ENCODE measurements at regions not wholly inside any gene's neighbourhood (a gene's known extent, or its start where the extent isn't known, plus 50 kb on each side); places are given as distances from the start of the nearest gene placed in this dataset.

DNA sequence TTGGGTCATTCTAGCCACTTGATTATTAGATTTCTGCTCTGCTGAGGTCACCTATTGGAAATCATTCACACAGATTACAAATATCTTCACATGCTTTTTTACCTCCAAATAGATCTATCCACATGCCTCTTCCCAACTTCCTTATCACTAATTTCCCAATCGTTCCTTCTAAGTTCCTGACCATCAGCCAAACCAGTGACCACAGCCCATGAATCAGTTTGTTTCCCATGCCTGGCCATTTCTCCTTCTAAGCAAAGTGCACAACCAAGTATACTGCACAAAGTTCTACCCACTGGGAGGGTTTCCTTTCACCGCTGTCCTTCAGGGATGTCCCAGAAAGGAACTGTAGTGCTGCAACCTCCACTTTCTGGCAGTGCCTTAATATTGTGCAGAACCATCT lies 140.5 kb upstream of the SYNDIG1 start:
- 91% methylated on average over 2 of the region's 2 CpGs for WGBS
- intact Hi-C loops (cut with DNase I), result no loop called here
- H3K4me3 ChIP-seq, result no peak overlapping the region
- no peaks in the 10 kb centered on the region for H3K36me3 ChIP-seq
- TF ChIP-seq POLR2AphosphoS5 (IDR thresholded peaks at IDR 0.05) (no peak), POLR2A (IDR thresholded peaks at IDR 0.05) (no peak)
- TF ChIP-seq, protein P1, sequence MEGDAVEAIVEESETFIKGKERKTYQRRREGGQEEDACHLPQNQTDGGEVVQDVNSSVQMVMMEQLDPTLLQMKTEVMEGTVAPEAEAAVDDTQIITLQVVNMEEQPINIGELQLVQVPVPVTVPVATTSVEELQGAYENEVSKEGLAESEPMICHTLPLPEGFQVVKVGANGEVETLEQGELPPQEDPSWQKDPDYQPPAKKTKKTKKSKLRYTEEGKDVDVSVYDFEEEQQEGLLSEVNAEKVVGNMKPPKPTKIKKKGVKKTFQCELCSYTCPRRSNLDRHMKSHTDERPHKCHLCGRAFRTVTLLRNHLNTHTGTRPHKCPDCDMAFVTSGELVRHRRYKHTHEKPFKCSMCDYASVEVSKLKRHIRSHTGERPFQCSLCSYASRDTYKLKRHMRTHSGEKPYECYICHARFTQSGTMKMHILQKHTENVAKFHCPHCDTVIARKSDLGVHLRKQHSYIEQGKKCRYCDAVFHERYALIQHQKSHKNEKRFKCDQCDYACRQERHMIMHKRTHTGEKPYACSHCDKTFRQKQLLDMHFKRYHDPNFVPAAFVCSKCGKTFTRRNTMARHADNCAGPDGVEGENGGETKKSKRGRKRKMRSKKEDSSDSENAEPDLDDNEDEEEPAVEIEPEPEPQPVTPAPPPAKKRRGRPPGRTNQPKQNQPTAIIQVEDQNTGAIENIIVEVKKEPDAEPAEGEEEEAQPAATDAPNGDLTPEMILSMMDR (IDR thresholded peaks at IDR 0.05), result no peak
- no peak for DNase-seq (ENCODE audit: low spot score)
- H3K27ac ChIP-seq, result no peak overlapping the region
- no peaks in the 10 kb centered on the region for H3K27me3 ChIP-seq (replicated peaks; ENCODE audit: insufficient read depth)
- no peaks in the 10 kb centered on the region for H3K4me1 ChIP-seq (replicated peaks)
- no peaks in the 10 kb centered on the region for H3K9me3 ChIP-seq

DNA sequence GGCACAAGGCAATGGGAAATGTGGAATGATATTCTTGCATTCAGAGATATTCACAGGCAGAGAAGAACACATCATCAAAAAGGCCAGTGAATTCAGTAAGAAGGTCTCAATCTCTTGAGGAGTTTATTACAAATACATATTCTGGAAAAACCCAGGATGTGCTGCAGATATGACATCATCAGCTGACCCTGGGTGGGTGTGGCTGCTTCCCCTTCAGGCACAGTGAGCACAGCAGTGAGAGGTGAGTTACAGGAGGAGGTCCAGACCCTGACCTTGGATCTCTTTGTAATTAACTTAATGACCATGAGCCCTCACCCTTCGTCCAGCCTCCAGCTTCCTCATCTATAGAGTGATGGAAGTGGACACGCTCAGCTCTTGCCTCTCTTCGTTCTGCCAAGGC lies 147.5 kb upstream of the SYNDIG1 start:
- no peak for TF ChIP-seq POLR2AphosphoS5 (IDR thresholded peaks at IDR 0.05)
- TF ChIP-seq, protein P1 (IDR thresholded peaks at IDR 0.05), result no peak
- TF ChIP-seq POLR2A (IDR thresholded peaks at IDR 0.05), result no peak
- WGBS, result 66% methylated on average over 3 of the region's 3 CpGs
- no peaks in the 10 kb centered on the region for H3K4me1 ChIP-seq (replicated peaks)
- no peak overlapping the region for H3K27ac ChIP-seq
- no peak for DNase-seq (ENCODE audit: low spot score)
- H3K36me3 ChIP-seq, result no peaks in the 10 kb centered on the region
- intact Hi-C loops (cut with DNase I), result no loop called here
- H3K27me3 ChIP-seq (replicated peaks; ENCODE audit: insufficient read depth), result no peaks in the 10 kb centered on the region
- no peaks in the 10 kb centered on the region for H3K9me3 ChIP-seq
- H3K4me3 ChIP-seq, result no peak overlapping the region

DNA sequence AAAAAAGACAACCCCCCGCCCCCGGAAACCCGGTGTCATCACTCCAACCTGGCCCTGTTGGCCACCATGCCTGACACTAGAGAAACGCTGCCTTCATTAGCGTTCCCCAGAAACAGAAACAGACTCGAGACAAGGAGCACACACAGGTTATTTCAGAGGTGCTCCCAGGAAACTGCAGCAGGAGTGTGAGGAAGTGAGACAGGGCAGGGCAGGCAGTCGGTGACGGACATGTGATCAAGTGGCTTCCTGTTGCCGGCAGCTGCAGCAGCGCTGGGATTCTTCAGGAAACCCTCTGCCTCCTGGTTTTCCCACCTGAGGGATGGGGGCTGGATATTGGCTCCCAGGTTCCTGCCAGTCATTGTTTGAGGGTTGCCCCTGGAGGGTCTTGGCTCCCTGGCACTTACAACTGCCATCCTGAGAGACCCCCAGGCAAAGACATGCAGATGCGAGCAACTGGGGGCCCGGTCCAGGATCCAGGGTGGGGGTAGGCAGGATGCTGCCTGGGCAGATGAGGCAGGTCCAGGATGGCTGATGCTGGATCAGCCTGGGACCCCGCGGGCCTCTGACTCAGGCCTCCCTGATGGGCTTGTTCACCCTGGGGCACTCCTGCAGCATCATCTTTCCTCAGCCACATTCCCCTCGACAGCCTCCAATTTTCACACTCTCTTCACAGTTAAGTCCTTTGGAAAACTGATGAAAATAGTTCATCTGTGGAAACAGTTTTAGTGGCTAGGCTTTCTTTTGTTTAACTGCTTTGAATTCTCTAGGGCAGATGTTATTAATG lies 150.7 kb upstream of the SYNDIG1 start:
- no peak overlapping the region for H3K27ac ChIP-seq
- no peak for DNase-seq (ENCODE audit: low spot score)
- no peaks in the 10 kb centered on the region for H3K36me3 ChIP-seq
- H3K27me3 ChIP-seq (replicated peaks; ENCODE audit: insufficient read depth), result no peaks in the 10 kb centered on the region
- no peaks in the 10 kb centered on the region for H3K4me1 ChIP-seq (replicated peaks)
- H3K9me3 ChIP-seq, result no peaks in the 10 kb centered on the region
- intact Hi-C loops (cut with DNase I), result no loop called here
- H3K4me3 ChIP-seq, result no peak overlapping the region
- TF ChIP-seq POLR2AphosphoS5 (IDR thresholded peaks at IDR 0.05) (no peak), POLR2A (IDR thresholded peaks at IDR 0.05) (no peak)
- TF ChIP-seq, protein P1 (IDR thresholded peaks at IDR 0.05), result no peak
- 70% methylated on average over 15 of the region's 15 CpGs for WGBS

DNA sequence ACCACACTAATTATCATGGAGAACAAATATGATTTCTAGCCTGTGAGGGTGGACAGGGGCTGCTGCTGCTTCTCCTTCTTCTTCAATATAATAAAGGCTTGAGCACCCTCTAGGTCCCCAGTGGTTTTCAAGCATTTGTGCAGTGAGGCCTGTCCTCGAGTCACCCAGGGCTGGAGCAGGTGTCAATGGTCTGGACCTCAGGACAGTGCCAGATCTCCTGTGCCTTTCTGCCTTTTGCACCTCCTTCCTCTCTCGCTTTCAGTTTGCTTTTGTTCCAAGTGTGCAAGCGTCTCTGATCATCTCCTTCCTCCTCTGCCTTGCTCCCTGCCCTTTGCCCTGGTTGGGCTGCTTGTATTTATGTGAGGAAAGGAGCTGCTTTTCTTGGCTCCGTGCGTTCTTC lies 152.2 kb upstream of the SYNDIG1 start:
- no peak for TF ChIP-seq POLR2AphosphoS5 (IDR thresholded peaks at IDR 0.05)
- TF ChIP-seq POLR2A (IDR thresholded peaks at IDR 0.05), result no peak
- TF ChIP-seq, protein P1 (IDR thresholded peaks at IDR 0.05), result no peak
- H3K27me3 ChIP-seq (replicated peaks; ENCODE audit: insufficient read depth), result no peaks in the 10 kb centered on the region
- no peaks in the 10 kb centered on the region for H3K4me1 ChIP-seq (replicated peaks)
- WGBS, result 81% methylated on average over 5 of the region's 5 CpGs
- intact Hi-C loops (cut with DNase I), result no loop called here
- no peak overlapping the region for H3K27ac ChIP-seq
- H3K4me3 ChIP-seq, result no peak overlapping the region
- no peaks in the 10 kb centered on the region for H3K9me3 ChIP-seq
- H3K36me3 ChIP-seq, result no peaks in the 10 kb centered on the region
- no peak for DNase-seq (ENCODE audit: low spot score)

DNA sequence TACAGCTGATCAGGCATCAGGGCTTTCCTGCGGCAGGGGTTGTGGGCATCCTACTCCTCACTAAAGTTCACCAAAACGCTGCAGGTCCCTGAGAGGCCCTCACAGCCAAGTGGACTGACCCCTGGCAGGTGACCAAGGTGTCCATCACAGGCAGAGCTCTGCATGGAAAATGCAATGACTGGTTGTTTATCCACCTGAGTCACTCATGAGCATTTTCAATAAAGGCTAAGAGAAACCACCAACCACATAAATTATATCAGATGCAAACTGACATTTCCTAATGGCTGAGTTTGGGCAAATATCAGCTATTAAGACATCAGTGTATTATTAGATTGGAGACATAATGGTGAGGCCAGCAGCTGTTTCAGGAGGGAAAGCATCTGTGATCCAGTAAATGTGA lies 152.7 kb upstream of the SYNDIG1 start:
- 44% methylated on average over 2 of the region's 2 CpGs for WGBS
- intact Hi-C loops (cut with DNase I), result no loop called here
- TF ChIP-seq POLR2AphosphoS5 (IDR thresholded peaks at IDR 0.05) (no peak), POLR2A (IDR thresholded peaks at IDR 0.05) (no peak)
- TF ChIP-seq, protein P1 (IDR thresholded peaks at IDR 0.05), result no peak

More for the DNA sequence above, 152.7 kb upstream of the SYNDIG1 start:
- Histone ChIP-seq H3K9me3 (no peaks in the 10 kb centered on the region), H3K27ac (no peak overlapping the region), H3K4me1 (replicated peaks) (no peaks in the 10 kb centered on the region), H3K27me3 (replicated peaks; ENCODE audit: insufficient read depth) (no peaks in the 10 kb centered on the region), H3K4me3 (no peak overlapping the region), H3K36me3 (no peaks in the 10 kb centered on the region)
- DNase-seq (ENCODE audit: low spot score), result no peak

All from prostate gland (tissue), 2 donors.